ENCODE measurements at regions not wholly inside any gene's neighbourhood (a gene's known extent, or its start where the extent isn't known, plus 50 kb on each side); places are given as distances from the start of the nearest gene placed in this dataset.

- no peak for TF ChIP-seq EZH2phosphoT487 (IDR thresholded peaks at IDR 0.05; ENCODE audit: low read length)
- TF ChIP-seq CTCF (IDR thresholded peaks at IDR 0.05; ENCODE audit: low read length), result no peak
- TF ChIP-seq EZH2 (optimal IDR thresholded peaks at IDR 0.05; ENCODE audit: low read depth, low read length), result no peak
These were observed 1235.2 kb downstream of the BRD1 start for GRCh38 chr22:48592488-48592887.

All from MM.1S (cell line).